K562 (cell line): ENCODE measurements at regions not wholly inside any gene's neighbourhood (a gene's known extent, or its start where the extent isn't known, plus 50 kb on each side); places are given as distances from the start of the nearest gene placed in this dataset.

Source experiments
- ATAC-seq: fragments of 200-7000 bp; cut with Tn5 transposase; 3 replicates; pipeline ENCODE4 v1.9.1; 2020; ENCODE audit warnings: moderate library complexity
- BruUV-seq: library from RNA; stranded (reverse); fragments of 400-500 nt; replicated peaks from 2 replicates; lab custom pipeline; 2021; lab: Mats Ljungman, UMichigan
- CTCF ChIA-PET: fragments of 300-600 bp; formaldehyde crosslinking; extraction: SDS; loops from one replicate; lab custom pipeline; 2021; ENCODE audit warnings: low intra/inter-chr PET ratio; lab: Yijun Ruan, JAX
- POLR2A ChIA-PET: fragments of 300-600, 350-650 bp; sonication (Branson Sonifier 250); formaldehyde crosslinking; extraction: SDS; loops from one replicate; lab custom pipeline; 2021; ENCODE audit warnings: antibody characterized with exemption, inconsistent platforms; lab: Yijun Ruan, JAX
- DNase-seq, 4 experiments: peaks; one replicate each; pipeline versions ENCODE4 v3.0.0 to v3.0.0-alpha.2; 2011 to 2018; ENCODE audit warnings: low spot score in 3 of 4, mixed read lengths in 3 of 4; ENCODE audit errors: extremely low read depth in 1 of 4
- FAIRE-seq: peaks from 2 replicates; lab custom pipeline; 2011; peaks lifted over from hg19 to GRCh38; lab: Jason Lieb, UNC
- H2AFZ ChIP-seq: 2 replicates; pipeline ENCODE4 v1.6.0; 2011; ENCODE audit warnings: low read depth, low read length, control low read depth, inconsistent platforms
- H3K27ac ChIP-seq: fragments of 200-600 bp; 3 replicates; pipeline ENCODE4 v1.8.0; 2011; ENCODE audit warnings: low read depth, mild to moderate bottlenecking, control low read depth, inconsistent platforms, low read length, moderate library complexity, mixed read lengths; ENCODE audit errors: extremely low read depth
- H3K27me3 ChIP-seq, 2 experiments: fragments of 300-600 bp in 1 of 2; 2 replicates in 1 of 2; 3 replicates in 1 of 2; pipeline versions ENCODE4 v1.6.0 to v1.8.0; 2011; ENCODE audit warnings: inconsistent platforms in 2 of 2, low read length in 2 of 2, mild to moderate bottlenecking in 1 of 2, mixed read lengths in 1 of 2, moderate library complexity in 1 of 2; ENCODE audit not compliant: control insufficient read depth in 2 of 2, insufficient read depth in 2 of 2
- H3K36me3 ChIP-seq: fragments of 300-600 bp; 3 replicates; pipeline ENCODE4 v1.8.0; 2011; ENCODE audit warnings: mild to moderate bottlenecking, low read length, inconsistent platforms; ENCODE audit not compliant: control insufficient read depth, insufficient read depth
- H3K4me1 ChIP-seq, 2 experiments: fragments of 200-600 bp in 1 of 2; replicated peaks in 1 of 2; 2 replicates in 1 of 2; 3 replicates in 1 of 2; pipeline versions ENCODE4 v1.5.1 to v1.8.0; 2011; ENCODE audit warnings: inconsistent platforms in 2 of 2, low read length in 2 of 2, mild to moderate bottlenecking in 1 of 2, mixed read lengths in 1 of 2, moderate library complexity in 1 of 2; ENCODE audit not compliant: control insufficient read depth in 2 of 2, insufficient read depth in 2 of 2
- H3K4me2 ChIP-seq: 2 replicates; pipeline ENCODE4 v1.6.1; 2011; ENCODE audit warnings: low read length, control low read depth, inconsistent platforms, mixed read lengths; ENCODE audit not compliant: insufficient read depth
- H3K4me3 ChIP-seq: fragments of 200-600 bp; sonication (generic), shearing (Covaris generic); 2 replicates; pipeline ENCODE4 v1.5.1; 2016; ENCODE audit warnings: control low read depth, inconsistent platforms
- H3K79me2 ChIP-seq: fragments of 200-600 bp; 3 replicates; pipeline ENCODE4 v1.8.0; 2011; ENCODE audit warnings: low read length, inconsistent platforms; ENCODE audit not compliant: control insufficient read depth, insufficient read depth
- H3K9ac ChIP-seq, 2 experiments: 2 replicates each; pipeline versions ENCODE4 v1.6.0 to v1.6.1; 2011; ENCODE audit warnings: low read depth in 2 of 2, low read length in 2 of 2, control low read depth in 1 of 2, inconsistent platforms in 1 of 2, mild to moderate bottlenecking in 1 of 2, mixed read lengths in 1 of 2; ENCODE audit not compliant: insufficient read depth in 1 of 2
- H3K9me1 ChIP-seq: one replicate; pipeline ENCODE4 v1.6.0; 2011; ENCODE audit warnings: inconsistent platforms, mild to moderate bottlenecking, low read length, moderate library complexity; ENCODE audit not compliant: control insufficient read depth, insufficient read depth
- H3K9me3 ChIP-seq: replicated peaks from 2 replicates; pipeline ENCODE4 v1.5.1; 2011; ENCODE audit warnings: low read depth, low read length, inconsistent platforms; ENCODE audit not compliant: control insufficient read depth, insufficient read depth
- H4K20me1 ChIP-seq: replicated peaks from 2 replicates; pipeline ENCODE4 v1.6.1; 2011; ENCODE audit warnings: low read length, inconsistent platforms, mixed read lengths; ENCODE audit not compliant: control insufficient read depth, insufficient read depth
- ADNP ChIP-seq: fragments of 200-800 bp; sonication (Bioruptor generic); IDR thresholded peaks from 2 replicates; pipeline ENCODE4 v1.6.1; 2016; ENCODE audit warnings: missing genetic modification characterization, missing compliant biosample characterization
- ATF4 ChIP-seq: fragments of 450-650 bp; formaldehyde crosslinking; IDR thresholded peaks from 2 replicates; pipeline ENCODE4 v1.4.0; 2022; ENCODE audit warnings: mild to moderate bottlenecking, moderate library complexity
- POLR2AphosphoS2 ChIP-seq: IDR thresholded peaks from 2 replicates; pipeline ENCODE4 v1.6.1; 2012; ENCODE audit warnings: low read length, improper control_type of control experiment
- POLR2G ChIP-seq: fragments of 200-400 bp; formaldehyde crosslinking; IDR thresholded peaks from 2 replicates; pipeline ENCODE4 v1.6.1; 2017; ENCODE audit warnings: low read depth, mild to moderate bottlenecking, antibody characterized with exemption, low read length, moderate library complexity
- PREB ChIP-seq: sonication (generic); formaldehyde crosslinking; IDR thresholded peaks from 2 replicates; pipeline ENCODE4 v1.8.1; 2023; ENCODE audit warnings: mild to moderate bottlenecking, missing genetic modification reagents
- WGBS: fragments of 100-300 bp; shearing (Covaris generic); methylation state at CpG from one replicate; pipeline ENCODE4 v1.1.6; 2016; ENCODE audit warnings: low coverage, mixed read lengths; ENCODE audit not compliant: insufficient coverage; ENCODE audit errors: missing lambda C conversion rate; 5-methylcytosine and 5-hydroxymethylcytosine counted together
- in situ Hi-C: fragments of 300-500 bp; cut with MboI; formaldehyde crosslinking; loops from 4 replicates; pipeline ENCODE4 v1.15.0; 2018; ENCODE audit warnings: inconsistent platforms, mixed read lengths
- intact Hi-C: fragments of 100-400 bp; cut with micrococcal nuclease; formaldehyde crosslinking; loops from 2 replicates; pipeline ENCODE4 v1.14.2; 2022

GRCh38 chr7:46970131-46970430 lies 611.8 kb downstream of the TNS3 start (continued):
- no peak for TF ChIP-seq ADNP (tag)

GRCh38 chr7:46969303-46970130 lies 612.4 kb downstream of the TNS3 start:
- no peaks in the 10 kb centered on the region for H4K20me1 ChIP-seq
- ATAC-seq (no peak), FAIRE-seq (no peak), DNase-seq (no peak)
- no peaks in the 10 kb centered on the region for H3K9me3 ChIP-seq
- ChIA-PET CTCF (no interaction called here), POLR2A (no interaction called here)
- no peaks in the 10 kb centered on the region for H3K79me2 ChIP-seq
- no peaks in the 10 kb centered on the region for H3K36me3 ChIP-seq
- H3K4me2 ChIP-seq, result no peak overlapping the region
- no peaks in the 10 kb centered on the region for H3K27me3 ChIP-seq
- H3K9ac ChIP-seq, result no peak overlapping the region
- no peaks in the 10 kb centered on the region for H3K4me1 ChIP-seq
- WGBS, result 1% methylated on average over 12 of the region's 12 CpGs
- H3K27ac ChIP-seq, result no peak overlapping the region
- no peak for TF ChIP-seq PREB (CRISPR knock-in tag)
- TF ChIP-seq ATF4 (CRISPR knock-in tag), result no peak
- TF ChIP-seq POLR2AphosphoS2, result no peak
- no peak for TF ChIP-seq POLR2G
- no TSS peak for BruUV-seq
- no peaks in the 10 kb centered on the region for H3K9me1 ChIP-seq
- no peak overlapping the region for H3K4me3 ChIP-seq
- in situ Hi-C loops (no loop called here), intact Hi-C loops (no loop called here)
- H2AFZ ChIP-seq, result no peak overlapping the region
